NB4 (cell line): ENCODE measurements at regions not wholly inside any gene's neighbourhood (a gene's known extent, or its start where the extent isn't known, plus 50 kb on each side); places are given as distances from the start of the nearest gene placed in this dataset.

Source experiments
- MYC ChIP-seq: IDR thresholded peaks from 2 replicates; pipeline ENCODE4 v1.6.1; 2011; ENCODE audit warnings: low read depth, low read length
- POLR2A ChIP-seq: IDR thresholded peaks from 2 replicates; pipeline ENCODE4 v1.6.1; 2011; ENCODE audit warnings: mild to moderate bottlenecking; ENCODE audit not compliant: insufficient read length; ENCODE audit errors: extremely low read depth
- TF ChIP-seq, protein P1 (sequence below): IDR thresholded peaks from one replicate; pipeline ENCODE4 v1.5.1; 2012; ENCODE audit warnings: low read depth, low read length

DNA sequence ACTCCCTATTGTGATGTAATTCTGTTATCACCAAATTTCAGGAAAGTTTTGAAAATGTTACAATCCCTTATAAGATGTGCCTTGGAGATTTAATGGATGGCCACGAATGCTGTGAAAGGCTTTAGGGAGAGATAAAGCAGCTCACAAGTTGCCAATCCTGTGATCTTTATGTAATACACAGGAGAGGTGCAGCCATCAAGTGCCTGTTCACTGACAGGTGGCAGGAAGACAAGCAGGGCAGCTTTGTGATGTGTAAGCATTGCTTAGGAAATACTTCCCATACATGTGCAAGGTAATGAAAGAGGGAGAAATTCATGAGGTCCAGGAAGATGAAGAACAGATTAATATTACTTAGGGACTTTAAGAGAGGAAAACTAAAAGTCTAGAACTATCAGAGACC is 628.8 kb downstream of the SLITRK6 start:
- no peak for TF ChIP-seq MYC
- TF ChIP-seq POLR2A = no peak
- TF ChIP-seq, protein P1, sequence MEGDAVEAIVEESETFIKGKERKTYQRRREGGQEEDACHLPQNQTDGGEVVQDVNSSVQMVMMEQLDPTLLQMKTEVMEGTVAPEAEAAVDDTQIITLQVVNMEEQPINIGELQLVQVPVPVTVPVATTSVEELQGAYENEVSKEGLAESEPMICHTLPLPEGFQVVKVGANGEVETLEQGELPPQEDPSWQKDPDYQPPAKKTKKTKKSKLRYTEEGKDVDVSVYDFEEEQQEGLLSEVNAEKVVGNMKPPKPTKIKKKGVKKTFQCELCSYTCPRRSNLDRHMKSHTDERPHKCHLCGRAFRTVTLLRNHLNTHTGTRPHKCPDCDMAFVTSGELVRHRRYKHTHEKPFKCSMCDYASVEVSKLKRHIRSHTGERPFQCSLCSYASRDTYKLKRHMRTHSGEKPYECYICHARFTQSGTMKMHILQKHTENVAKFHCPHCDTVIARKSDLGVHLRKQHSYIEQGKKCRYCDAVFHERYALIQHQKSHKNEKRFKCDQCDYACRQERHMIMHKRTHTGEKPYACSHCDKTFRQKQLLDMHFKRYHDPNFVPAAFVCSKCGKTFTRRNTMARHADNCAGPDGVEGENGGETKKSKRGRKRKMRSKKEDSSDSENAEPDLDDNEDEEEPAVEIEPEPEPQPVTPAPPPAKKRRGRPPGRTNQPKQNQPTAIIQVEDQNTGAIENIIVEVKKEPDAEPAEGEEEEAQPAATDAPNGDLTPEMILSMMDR = no peak
